Stimulated activated effector memory CD8-positive, alpha-beta T cell treated with anti-CD3 and anti-CD28 coated beads, Interleukin-12 subunit alpha, Interleukin-12 subunit beta, amount 100 ng/mL, for 72 hours (primary cell): ENCODE measurements at regions not wholly inside any gene's neighbourhood (a gene's known extent, or its start where the extent isn't known, plus 50 kb on each side); places are given as distances from the start of the nearest gene placed in this dataset.

Experiments
- ATAC-seq: fragments of 150-1000 bp; cut with Tn5 transposase; 2 replicates; pipeline ENCODE4 v1.10.0; 2021
- DNase-seq, 2 donors: peaks; one replicate each; pipeline ENCODE4 v3.0.0; 2021 to 2022; ENCODE audit warnings: low spot score in 2 of 2
- H3K27ac Mint-ChIP-seq: one replicate; pipeline ENCODE4 v1.8.0; 2022; ENCODE audit warnings: mild to moderate bottlenecking, mixed read lengths
- H3K36me3 Mint-ChIP-seq: one replicate; pipeline ENCODE4 v1.8.0; 2022; ENCODE audit warnings: mild to moderate bottlenecking, mixed read lengths
- H3K4me1 Mint-ChIP-seq: one replicate; pipeline ENCODE4 v1.8.0; 2022; ENCODE audit warnings: mixed read lengths
- H3K4me3 Mint-ChIP-seq: one replicate; pipeline ENCODE4 v1.8.0; 2022; ENCODE audit warnings: mild to moderate bottlenecking, mixed read lengths
- H3K9me3 Mint-ChIP-seq: one replicate; pipeline ENCODE4 v1.8.0; 2022; ENCODE audit warnings: mixed read lengths

- ATAC-seq (no peak), DNase-seq (no peak)
- H3K4me1 Mint-ChIP-seq: no peaks in the 10 kb centered on the region
- no peak overlapping the region for H3K4me3 Mint-ChIP-seq
- H3K9me3 Mint-ChIP-seq: no peaks in the 10 kb centered on the region
- no peaks in the 10 kb centered on the region for H3K36me3 Mint-ChIP-seq
- H3K27ac Mint-ChIP-seq: no peak overlapping the region
These were observed 213.3 kb upstream of the MMADHC start for GRCh38 chr2:149800624-149801542.

GRCh38 chr2:149799013-149799705, 211.6 kb upstream of the MMADHC start:
- ATAC-seq (no peak), DNase-seq (no peak)
- Mint-ChIP-seq H3K4me3 (no peak overlapping the region), H3K27ac (no peak overlapping the region), H3K4me1 (no peaks in the 10 kb centered on the region), H3K9me3 (peaks cover 4% of the 10 kb centered on the region), H3K36me3 (no peaks in the 10 kb centered on the region)

DNA sequence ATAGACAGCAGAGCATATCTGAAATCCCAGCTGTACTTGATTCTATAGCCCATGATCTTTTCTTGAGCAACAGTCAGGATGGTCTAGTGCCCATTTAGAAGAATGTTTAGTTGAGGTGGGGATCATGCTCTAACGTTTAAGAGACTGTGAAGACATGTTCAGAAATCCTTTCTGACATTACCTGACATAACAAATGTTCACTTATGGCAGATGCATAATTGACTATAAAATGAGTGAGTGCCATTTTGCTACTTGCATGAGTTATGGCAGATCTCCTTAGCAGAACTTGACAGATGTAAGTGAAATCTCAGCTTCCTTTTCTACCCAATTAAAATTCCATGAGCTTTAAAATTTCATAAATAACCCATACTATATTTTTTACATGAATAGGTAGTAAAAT, 209.5 kb upstream of the MMADHC start:
- DNase-seq (no peak), ATAC-seq (no peak)
- H3K4me1 Mint-ChIP-seq: no peaks in the 10 kb centered on the region
- no peak overlapping the region for H3K4me3 Mint-ChIP-seq
- H3K36me3 Mint-ChIP-seq: no peaks in the 10 kb centered on the region
- H3K27ac Mint-ChIP-seq: no peak overlapping the region
- peaks cover 13% of the 10 kb centered on the region for H3K9me3 Mint-ChIP-seq

DNA sequence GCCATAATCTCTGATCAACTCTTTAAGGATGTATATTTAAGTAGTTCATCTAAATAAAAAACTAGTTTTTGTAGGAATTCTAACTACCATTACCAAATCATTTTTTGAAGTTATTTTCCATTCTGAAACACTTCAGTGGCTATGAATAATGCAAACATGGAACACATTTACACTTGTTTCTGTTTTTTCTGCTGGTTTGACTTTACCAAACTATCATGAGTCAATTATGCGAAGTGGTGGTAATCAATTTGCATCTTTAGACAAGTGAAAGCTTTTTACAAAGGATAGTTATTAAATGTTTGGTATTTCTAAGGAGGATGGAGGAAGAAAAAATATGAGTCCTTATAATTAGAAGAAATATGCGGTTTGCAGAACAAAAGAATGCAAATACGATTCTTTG, 202.0 kb upstream of the MMADHC start:
- H3K4me3 Mint-ChIP-seq: no peak overlapping the region
- ATAC-seq: no peak
- no peak overlapping the region for H3K27ac Mint-ChIP-seq
- no peaks in the 10 kb centered on the region for H3K36me3 Mint-ChIP-seq
- H3K4me1 Mint-ChIP-seq: no peaks in the 10 kb centered on the region
- DNase-seq: no peak
- peaks cover 24% of the 10 kb centered on the region for H3K9me3 Mint-ChIP-seq

- no peak for DNase-seq
These were observed 199.6 kb upstream of the MMADHC start for GRCh38 chr2:149787206-149787605.

DNA sequence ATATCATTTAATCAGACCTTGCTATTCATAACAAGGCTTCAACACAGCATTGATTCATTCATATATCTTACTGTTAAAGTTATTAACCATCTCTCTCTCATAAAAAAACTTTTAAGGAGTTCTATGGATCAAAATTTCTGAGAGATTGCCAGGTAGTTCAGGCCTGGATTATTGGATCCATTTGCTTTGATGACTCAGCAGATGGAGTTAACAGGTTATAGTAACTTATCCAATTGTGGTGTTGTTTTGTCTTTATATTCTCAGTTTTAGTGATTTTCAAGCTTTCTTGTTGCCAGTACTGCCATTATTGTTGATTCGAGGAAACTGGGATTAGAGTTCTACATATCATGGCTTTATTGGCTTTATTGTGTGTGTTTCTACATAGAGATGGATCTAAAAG, 195.7 kb upstream of the MMADHC start:
- DNase-seq: no peak
- H3K4me1 Mint-ChIP-seq: no peaks in the 10 kb centered on the region
- no peak for ATAC-seq
- no peak overlapping the region for H3K27ac Mint-ChIP-seq
- no peaks in the 10 kb centered on the region for H3K36me3 Mint-ChIP-seq
- H3K4me3 Mint-ChIP-seq: no peak overlapping the region
- H3K9me3 Mint-ChIP-seq: peaks cover 17% of the 10 kb centered on the region

More at GRCh38 chr2:149787206-149787605, 199.6 kb upstream of the MMADHC start:
- Mint-ChIP-seq H3K36me3 (no peaks in the 10 kb centered on the region), H3K4me3 (no peak overlapping the region), H3K4me1 (no peaks in the 10 kb centered on the region), H3K9me3 (peaks cover 13% of the 10 kb centered on the region), H3K27ac (no peak overlapping the region)
- no peak for ATAC-seq

DNA sequence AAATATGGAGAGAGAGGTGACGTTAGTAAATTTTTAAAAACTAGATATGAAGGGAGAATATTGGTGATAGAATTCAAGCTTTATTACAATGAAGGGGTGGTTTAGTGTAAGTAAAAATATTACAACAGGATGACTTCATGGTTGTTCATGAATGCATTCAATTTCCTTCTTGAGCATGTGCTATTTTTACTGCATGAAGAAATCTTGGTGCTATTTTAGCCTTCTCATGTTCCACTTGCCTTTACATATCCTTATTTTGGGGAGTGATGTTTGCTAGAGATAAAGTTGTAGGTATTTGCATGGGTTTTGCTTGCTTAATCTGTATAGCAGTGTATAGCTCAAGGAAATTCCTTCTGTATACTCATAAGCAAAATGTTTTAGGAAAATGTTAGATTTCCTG, 195.0 kb upstream of the MMADHC start:
- no peak for DNase-seq
- Mint-ChIP-seq H3K9me3 (peaks cover 17% of the 10 kb centered on the region), H3K36me3 (no peaks in the 10 kb centered on the region), H3K4me1 (no peaks in the 10 kb centered on the region), H3K4me3 (no peak overlapping the region), H3K27ac (no peak overlapping the region)
- ATAC-seq: no peak

DNA sequence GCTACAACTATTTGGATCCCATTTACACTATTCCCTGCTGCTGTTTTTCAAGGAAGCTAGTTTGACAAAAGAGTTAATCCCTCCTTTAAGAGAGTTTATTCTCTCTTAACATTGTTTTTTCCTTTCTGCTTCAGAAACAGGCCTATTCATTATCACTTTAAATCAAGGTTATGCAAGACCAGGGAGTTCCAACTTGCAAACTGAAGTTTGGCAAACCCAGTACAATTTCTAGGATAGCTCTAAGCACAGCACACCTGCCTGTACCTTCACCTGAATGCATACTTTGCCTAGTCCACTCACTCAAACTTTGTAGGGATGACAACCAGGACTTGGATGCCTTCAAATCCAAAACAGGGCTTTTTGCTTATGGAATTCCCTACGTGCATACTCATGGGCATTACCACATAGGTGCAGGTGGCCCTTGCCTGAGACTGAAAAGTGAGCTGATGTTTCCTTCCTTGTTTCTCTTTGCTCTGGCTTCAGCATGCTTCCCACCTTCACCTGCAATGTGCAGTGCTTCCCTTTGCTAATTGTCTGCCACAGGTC, 193.8 kb upstream of the MMADHC start:
- H3K4me3 Mint-ChIP-seq: no peak overlapping the region
- DNase-seq: no peak
- ATAC-seq: no peak
- peaks cover 17% of the 10 kb centered on the region for H3K9me3 Mint-ChIP-seq
- no peak overlapping the region for H3K27ac Mint-ChIP-seq
- no peaks in the 10 kb centered on the region for H3K36me3 Mint-ChIP-seq
- no peaks in the 10 kb centered on the region for H3K4me1 Mint-ChIP-seq

DNA sequence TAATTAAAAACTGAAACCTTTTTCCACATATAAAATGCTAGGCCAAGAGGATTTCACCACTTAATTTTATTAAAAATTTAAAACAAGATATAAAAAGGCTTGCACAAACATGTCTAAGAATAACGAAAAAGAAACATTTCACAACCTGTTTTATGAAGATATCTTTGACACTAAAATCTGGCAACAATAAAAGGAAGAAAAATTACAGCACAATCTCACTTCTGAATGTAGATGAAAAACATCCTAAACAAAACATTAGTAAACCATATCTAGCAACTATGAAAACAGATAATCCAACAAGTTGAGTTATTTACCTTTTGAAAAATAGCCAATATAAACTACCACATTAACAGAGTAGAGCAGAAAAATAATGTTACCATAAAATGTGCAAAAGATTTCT, 185.4 kb upstream of the MMADHC start:
- Mint-ChIP-seq H3K9me3 (peaks cover 7% of the 10 kb centered on the region), H3K27ac (no peak overlapping the region), H3K4me3 (no peak overlapping the region), H3K4me1 (no peaks in the 10 kb centered on the region), H3K36me3 (no peaks in the 10 kb centered on the region)
- DNase-seq (no peak), ATAC-seq (no peak)

DNA sequence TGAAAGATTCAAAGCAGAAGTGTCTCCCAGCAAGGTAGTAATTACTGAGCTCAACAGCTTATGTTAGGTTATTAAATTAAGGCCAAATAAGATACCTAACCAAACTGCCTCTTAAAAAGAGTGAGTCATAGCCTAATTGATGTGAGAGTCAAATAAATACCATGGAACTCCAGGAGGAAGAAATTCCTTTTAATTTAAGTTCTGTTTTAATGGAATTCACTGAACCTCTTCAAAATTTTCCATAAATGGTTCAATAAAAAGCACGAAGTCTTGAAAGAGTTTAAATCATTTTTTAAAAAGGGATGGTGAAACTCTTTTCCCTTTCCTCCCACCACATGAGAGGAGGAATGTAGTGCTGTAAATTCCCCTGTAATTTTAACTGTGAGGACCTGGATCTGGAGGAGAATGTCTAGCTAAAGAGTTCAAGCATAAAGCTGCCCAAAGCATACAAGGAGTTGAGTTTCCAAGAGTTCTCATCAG, 180.8 kb upstream of the MMADHC start:
- Mint-ChIP-seq H3K27ac (no peak overlapping the region), H3K36me3 (no peaks in the 10 kb centered on the region), H3K4me1 (no peaks in the 10 kb centered on the region), H3K4me3 (no peak overlapping the region), H3K9me3 (peaks cover 3% of the 10 kb centered on the region)
- ATAC-seq (no peak), DNase-seq (no peak)

DNA sequence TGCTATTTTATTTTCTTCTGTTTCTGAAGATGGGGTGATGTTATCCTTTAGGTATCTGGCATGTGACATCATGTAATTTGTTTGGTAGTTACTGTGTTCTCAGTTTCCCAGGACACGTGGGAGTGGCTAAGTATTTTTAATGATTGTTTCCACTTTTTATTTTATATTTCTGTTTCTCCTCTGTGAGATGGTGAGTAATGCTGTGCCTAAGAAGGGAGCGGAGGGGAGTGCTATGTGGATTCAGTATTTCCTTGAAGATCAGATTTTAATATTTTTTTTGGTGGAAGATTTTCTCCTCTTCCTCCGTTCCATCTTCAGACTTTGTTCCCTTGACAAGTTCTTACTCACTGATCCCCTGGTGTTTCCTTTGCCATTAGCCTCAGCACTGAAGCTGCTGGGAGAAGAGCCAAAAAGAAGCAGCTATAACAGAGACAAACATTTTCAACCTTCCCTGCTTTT, 180.0 kb upstream of the MMADHC start:
- H3K27ac Mint-ChIP-seq: no peak overlapping the region

DNA sequence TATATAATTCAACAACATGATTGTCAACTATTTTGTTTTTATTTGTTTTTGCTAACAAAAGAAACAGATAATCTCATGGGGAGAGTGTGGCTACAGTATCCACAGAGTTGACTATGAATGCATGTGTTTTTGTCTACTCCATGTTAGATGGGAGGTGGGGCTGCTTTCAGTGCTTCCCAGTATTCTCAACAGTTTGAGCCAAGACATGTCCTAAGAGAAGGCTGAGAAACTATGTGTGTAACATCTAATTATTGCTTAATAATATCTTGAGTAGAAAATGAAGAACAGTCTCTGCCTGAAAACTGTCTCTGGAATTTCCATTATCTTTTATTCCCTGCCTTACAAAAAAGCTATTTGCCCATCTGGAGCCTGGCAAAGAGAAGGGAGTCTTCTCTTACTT, 178.8 kb upstream of the MMADHC start:
- Mint-ChIP-seq H3K4me3 (no peak overlapping the region), H3K36me3 (no peaks in the 10 kb centered on the region), H3K27ac (no peak overlapping the region)

More for the DNA sequence above, 180.0 kb upstream of the MMADHC start:
- Mint-ChIP-seq H3K9me3 (peaks cover 3% of the 10 kb centered on the region), H3K36me3 (no peaks in the 10 kb centered on the region), H3K4me1 (no peaks in the 10 kb centered on the region), H3K4me3 (no peak overlapping the region)
- no peak for ATAC-seq
- no peak for DNase-seq

GRCh38 chr2:149765636-149766035, 178.1 kb upstream of the MMADHC start:
- DNase-seq: no peak
- Mint-ChIP-seq H3K27ac (no peak overlapping the region), H3K4me1 (no peaks in the 10 kb centered on the region), H3K9me3 (peaks cover 6% of the 10 kb centered on the region), H3K4me3 (no peak overlapping the region), H3K36me3 (no peaks in the 10 kb centered on the region)
- no peak for ATAC-seq

More for the DNA sequence above, 178.8 kb upstream of the MMADHC start:
- H3K9me3 Mint-ChIP-seq: peaks cover 6% of the 10 kb centered on the region
- DNase-seq: no peak
- H3K4me1 Mint-ChIP-seq: no peaks in the 10 kb centered on the region
- no peak for ATAC-seq

DNA sequence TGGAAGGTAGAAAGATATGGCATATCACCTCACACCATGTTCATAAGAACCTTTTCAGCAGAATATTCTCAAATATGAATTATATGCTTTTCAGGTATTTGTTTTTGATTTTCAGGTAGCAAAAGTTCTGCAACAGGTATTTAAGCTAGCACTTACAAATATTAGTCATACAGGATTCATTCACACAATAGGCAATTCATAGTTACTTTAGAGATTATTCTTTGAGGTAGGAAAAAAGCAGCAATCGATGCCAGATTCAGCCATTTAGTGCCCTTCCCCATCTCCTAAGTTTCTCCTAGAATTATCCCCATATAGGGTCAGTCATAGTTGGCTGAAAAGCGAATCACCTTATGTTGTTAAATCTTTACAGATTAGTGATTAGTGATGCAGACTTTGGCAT, 177.4 kb upstream of the MMADHC start:
- Mint-ChIP-seq H3K4me1 (no peaks in the 10 kb centered on the region), H3K36me3 (no peaks in the 10 kb centered on the region), H3K9me3 (peaks cover 6% of the 10 kb centered on the region), H3K4me3 (no peak overlapping the region), H3K27ac (no peak overlapping the region)
- DNase-seq (no peak), ATAC-seq (no peak)

DNA sequence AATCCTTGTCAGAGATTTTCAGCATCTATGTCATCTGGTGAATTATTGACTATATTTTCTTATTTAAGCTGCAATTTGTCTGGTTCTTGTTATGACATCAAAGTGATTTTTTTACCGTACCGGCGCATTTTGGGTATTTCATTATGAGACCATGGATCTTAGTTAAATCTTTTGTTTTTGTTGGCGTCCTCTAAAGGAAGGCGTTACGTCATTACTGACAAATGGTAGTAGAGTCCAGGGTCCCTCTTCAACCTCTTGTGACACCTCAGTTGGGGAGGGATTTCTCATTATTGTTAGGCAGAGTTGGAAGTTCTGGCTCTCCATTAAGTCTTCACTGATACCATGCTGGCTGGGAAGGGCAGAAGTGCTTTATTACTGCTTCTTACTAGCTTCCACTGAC, 175.8 kb upstream of the MMADHC start:
- ATAC-seq (no peak), DNase-seq (no peak)
- no peak overlapping the region for H3K4me3 Mint-ChIP-seq
- no peak overlapping the region for H3K27ac Mint-ChIP-seq
- H3K36me3 Mint-ChIP-seq: no peaks in the 10 kb centered on the region
- no peaks in the 10 kb centered on the region for H3K4me1 Mint-ChIP-seq
- H3K9me3 Mint-ChIP-seq: peaks cover 9% of the 10 kb centered on the region
